ENCODE measurements at regions not wholly inside any gene's neighbourhood (a gene's known extent, or its start where the extent isn't known, plus 50 kb on each side); places are given as distances from the start of the nearest gene placed in this dataset.

DNA sequence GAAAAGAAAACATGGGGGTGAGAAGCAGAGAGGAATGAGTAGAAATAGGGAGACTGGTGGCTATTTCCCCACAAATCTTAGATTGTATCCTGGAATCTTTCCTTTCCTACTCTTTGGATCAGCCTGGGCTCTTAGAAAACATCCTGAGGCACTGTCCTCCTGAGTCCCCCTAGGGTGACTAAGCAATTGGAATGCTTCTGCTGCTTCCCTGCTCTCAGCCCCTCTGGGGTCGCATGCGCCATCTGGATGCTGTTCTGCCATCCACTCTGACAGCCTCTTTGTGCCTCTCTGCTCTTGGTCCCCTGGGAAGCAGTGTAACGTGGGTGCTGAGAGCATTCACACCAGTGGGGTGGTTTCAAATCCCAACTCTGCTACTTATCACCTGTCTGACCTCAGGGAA, 443.0 kb downstream of the SIPA1L2 start:
- Histone ChIP-seq H3K27ac (replicated peaks) (no peak overlapping the region), H3K27me3 (ENCODE audit: insufficient read depth, poor library complexity, severe bottlenecking) (peaks cover 2% of the 10 kb centered on the region), H3K4me3 (replicated peaks; ENCODE audit: insufficient read depth, low read length) (no peak overlapping the region)
- DNase-seq (ENCODE audit: low read depth in 1 of 2, low spot score in 1 of 2) = no peak
- TF ChIP-seq SPI1 (IDR thresholded peaks at IDR 0.05; ENCODE audit: borderline replicate concordance, low read depth) (no peak), POLR2AphosphoS5 (IDR thresholded peaks at IDR 0.05; ENCODE audit: low read depth) (no peak), GABPA (IDR thresholded peaks at IDR 0.05; ENCODE audit: low read depth) (no peak)
- TF ChIP-seq, protein P1, sequence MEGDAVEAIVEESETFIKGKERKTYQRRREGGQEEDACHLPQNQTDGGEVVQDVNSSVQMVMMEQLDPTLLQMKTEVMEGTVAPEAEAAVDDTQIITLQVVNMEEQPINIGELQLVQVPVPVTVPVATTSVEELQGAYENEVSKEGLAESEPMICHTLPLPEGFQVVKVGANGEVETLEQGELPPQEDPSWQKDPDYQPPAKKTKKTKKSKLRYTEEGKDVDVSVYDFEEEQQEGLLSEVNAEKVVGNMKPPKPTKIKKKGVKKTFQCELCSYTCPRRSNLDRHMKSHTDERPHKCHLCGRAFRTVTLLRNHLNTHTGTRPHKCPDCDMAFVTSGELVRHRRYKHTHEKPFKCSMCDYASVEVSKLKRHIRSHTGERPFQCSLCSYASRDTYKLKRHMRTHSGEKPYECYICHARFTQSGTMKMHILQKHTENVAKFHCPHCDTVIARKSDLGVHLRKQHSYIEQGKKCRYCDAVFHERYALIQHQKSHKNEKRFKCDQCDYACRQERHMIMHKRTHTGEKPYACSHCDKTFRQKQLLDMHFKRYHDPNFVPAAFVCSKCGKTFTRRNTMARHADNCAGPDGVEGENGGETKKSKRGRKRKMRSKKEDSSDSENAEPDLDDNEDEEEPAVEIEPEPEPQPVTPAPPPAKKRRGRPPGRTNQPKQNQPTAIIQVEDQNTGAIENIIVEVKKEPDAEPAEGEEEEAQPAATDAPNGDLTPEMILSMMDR (IDR thresholded peaks at IDR 0.05; ENCODE audit: insufficient read depth, low read length) = no peak
- TF ChIP-seq, protein P2, sequence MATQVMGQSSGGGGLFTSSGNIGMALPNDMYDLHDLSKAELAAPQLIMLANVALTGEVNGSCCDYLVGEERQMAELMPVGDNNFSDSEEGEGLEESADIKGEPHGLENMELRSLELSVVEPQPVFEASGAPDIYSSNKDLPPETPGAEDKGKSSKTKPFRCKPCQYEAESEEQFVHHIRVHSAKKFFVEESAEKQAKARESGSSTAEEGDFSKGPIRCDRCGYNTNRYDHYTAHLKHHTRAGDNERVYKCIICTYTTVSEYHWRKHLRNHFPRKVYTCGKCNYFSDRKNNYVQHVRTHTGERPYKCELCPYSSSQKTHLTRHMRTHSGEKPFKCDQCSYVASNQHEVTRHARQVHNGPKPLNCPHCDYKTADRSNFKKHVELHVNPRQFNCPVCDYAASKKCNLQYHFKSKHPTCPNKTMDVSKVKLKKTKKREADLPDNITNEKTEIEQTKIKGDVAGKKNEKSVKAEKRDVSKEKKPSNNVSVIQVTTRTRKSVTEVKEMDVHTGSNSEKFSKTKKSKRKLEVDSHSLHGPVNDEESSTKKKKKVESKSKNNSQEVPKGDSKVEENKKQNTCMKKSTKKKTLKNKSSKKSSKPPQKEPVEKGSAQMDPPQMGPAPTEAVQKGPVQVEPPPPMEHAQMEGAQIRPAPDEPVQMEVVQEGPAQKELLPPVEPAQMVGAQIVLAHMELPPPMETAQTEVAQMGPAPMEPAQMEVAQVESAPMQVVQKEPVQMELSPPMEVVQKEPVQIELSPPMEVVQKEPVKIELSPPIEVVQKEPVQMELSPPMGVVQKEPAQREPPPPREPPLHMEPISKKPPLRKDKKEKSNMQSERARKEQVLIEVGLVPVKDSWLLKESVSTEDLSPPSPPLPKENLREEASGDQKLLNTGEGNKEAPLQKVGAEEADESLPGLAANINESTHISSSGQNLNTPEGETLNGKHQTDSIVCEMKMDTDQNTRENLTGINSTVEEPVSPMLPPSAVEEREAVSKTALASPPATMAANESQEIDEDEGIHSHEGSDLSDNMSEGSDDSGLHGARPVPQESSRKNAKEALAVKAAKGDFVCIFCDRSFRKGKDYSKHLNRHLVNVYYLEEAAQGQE (IDR thresholded peaks at IDR 0.05; ENCODE audit: insufficient replicate concordance, low read depth) = no peak

DNA sequence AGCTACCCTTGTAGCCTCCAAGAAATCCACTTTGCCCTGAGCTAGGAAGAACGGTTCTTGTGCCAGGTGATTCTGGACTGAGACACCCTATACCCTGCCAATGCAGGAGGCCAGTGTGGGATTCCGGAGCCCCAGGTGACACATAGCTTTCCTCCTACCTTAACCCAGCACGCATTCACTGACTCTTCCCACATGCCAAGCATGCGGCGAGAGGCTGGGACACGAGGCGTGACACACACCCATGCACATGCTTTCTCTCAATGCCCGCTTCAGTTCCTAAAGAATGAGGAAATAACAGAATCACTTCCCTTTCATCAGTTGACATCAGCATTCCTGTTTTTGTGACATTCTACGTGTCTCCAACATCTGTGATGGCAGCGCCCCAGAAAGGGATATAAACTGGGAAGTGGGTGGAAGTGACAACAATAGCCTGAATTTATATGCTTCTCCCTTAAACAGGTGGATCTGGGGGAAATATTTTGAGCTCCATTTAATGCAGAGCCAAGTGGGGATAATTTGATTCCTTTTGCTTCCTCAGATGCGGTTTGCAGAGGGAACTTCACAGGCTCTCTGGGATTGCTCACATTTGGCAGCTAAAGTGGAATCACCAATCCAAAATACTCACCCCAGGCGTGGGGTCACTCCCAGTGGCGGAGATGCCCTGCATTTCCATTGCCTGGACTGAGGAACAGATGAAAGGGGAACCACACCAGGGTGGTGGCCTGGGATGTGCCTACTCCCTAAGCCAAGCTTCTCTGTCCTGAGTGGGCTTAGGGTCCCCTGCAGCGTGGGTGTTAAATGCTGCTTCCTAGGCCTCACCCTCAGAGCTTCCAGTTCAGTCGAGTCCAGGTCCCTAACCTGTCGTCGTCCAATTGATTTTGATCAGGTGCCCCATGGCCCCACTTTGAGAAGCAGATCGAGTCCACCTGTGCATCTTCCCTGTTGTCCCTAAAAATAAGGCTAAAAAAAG, 445.1 kb downstream of the SIPA1L2 start:
- no peak overlapping the region for H3K27ac ChIP-seq (replicated peaks)
- DNase-seq (ENCODE audit: low read depth in 1 of 2, low spot score in 1 of 2) = no peak
- TF ChIP-seq SPI1 (IDR thresholded peaks at IDR 0.05; ENCODE audit: borderline replicate concordance, low read depth) (no peak), GABPA (IDR thresholded peaks at IDR 0.05; ENCODE audit: low read depth) (no peak), POLR2AphosphoS5 (IDR thresholded peaks at IDR 0.05; ENCODE audit: low read depth) (no peak)
- TF ChIP-seq, protein P1 (IDR thresholded peaks at IDR 0.05; ENCODE audit: insufficient read depth, low read length) = no peak
- TF ChIP-seq, protein P2 (IDR thresholded peaks at IDR 0.05; ENCODE audit: insufficient replicate concordance, low read depth) = no peak
- peaks cover 2% of the 10 kb centered on the region for H3K27me3 ChIP-seq (ENCODE audit: insufficient read depth, poor library complexity, severe bottlenecking)
- no peak overlapping the region for H3K4me3 ChIP-seq (replicated peaks; ENCODE audit: insufficient read depth, low read length)

DNA sequence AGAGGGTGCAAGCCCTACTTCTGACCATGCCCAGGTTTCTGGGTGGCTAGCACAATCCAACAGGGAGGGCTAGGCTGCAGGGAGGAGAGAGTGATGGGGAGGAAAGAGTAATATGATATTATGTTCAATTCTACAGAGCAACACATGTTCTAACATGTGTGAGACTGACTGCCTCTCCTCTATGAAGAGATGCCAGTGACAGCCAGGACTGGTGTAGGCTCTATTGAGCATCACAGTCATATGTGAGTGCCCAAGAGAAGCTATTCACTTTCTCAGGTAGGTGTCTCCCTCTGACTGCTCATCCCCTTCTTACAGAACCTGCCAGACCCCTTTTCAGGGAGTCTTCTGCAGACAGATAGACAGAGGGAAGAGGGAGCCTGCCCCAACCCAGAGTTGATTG, 446.1 kb downstream of the SIPA1L2 start:
- TF ChIP-seq, protein P2 (IDR thresholded peaks at IDR 0.05; ENCODE audit: insufficient replicate concordance, low read depth) = no peak
- TF ChIP-seq, protein P1 (IDR thresholded peaks at IDR 0.05; ENCODE audit: insufficient read depth, low read length) = no peak
- TF ChIP-seq POLR2AphosphoS5 (IDR thresholded peaks at IDR 0.05; ENCODE audit: low read depth) = no peak
- TF ChIP-seq SPI1 (IDR thresholded peaks at IDR 0.05; ENCODE audit: borderline replicate concordance, low read depth) = no peak
- no peak for TF ChIP-seq GABPA (IDR thresholded peaks at IDR 0.05; ENCODE audit: low read depth)
- DNase-seq (ENCODE audit: low read depth in 1 of 2, low spot score in 1 of 2) = no peak
- Histone ChIP-seq H3K4me3 (replicated peaks; ENCODE audit: insufficient read depth, low read length) (no peak overlapping the region), H3K27me3 (ENCODE audit: insufficient read depth, poor library complexity, severe bottlenecking) (no peaks in the 10 kb centered on the region), H3K27ac (replicated peaks) (no peak overlapping the region)
